ENCODE measurements at regions not wholly inside any gene's neighbourhood (a gene's known extent, or its start where the extent isn't known, plus 50 kb on each side); places are given as distances from the start of the nearest gene placed in this dataset.

DNA sequence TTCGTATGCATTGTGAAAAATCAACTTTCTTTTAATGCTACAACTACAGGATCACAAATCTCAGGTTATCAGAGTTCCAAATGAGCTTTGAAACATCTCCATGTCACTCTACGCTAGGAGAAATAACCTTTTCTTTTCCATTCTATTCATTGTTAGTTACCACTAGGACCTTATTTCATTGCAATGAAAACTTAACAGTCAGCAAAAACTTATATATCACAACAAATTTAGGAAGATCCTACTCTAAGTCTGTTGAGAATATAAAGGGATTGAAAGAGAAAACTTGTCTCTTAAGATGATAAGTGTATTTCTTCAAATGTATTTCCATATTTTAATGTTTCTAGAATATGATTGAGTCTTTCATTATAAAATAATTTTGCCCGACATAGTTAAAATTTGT, 539.1 kb downstream of the TMTC2 start:
- ChIA-PET POLR2A (no interaction called here), CTCF (no interaction called here)
- Mint-ChIP-seq H3K9me3 (peaks cover 9% of the 10 kb centered on the region), H3K36me3 (ENCODE audit: low read depth) (no peaks in the 10 kb centered on the region), H3K4me1 (no peaks in the 10 kb centered on the region), H3K27ac (no peak overlapping the region), H3K27me3 (no peaks in the 10 kb centered on the region), H3K4me3 (no peak overlapping the region)
- TF ChIP-seq, protein P1, sequence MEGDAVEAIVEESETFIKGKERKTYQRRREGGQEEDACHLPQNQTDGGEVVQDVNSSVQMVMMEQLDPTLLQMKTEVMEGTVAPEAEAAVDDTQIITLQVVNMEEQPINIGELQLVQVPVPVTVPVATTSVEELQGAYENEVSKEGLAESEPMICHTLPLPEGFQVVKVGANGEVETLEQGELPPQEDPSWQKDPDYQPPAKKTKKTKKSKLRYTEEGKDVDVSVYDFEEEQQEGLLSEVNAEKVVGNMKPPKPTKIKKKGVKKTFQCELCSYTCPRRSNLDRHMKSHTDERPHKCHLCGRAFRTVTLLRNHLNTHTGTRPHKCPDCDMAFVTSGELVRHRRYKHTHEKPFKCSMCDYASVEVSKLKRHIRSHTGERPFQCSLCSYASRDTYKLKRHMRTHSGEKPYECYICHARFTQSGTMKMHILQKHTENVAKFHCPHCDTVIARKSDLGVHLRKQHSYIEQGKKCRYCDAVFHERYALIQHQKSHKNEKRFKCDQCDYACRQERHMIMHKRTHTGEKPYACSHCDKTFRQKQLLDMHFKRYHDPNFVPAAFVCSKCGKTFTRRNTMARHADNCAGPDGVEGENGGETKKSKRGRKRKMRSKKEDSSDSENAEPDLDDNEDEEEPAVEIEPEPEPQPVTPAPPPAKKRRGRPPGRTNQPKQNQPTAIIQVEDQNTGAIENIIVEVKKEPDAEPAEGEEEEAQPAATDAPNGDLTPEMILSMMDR (IDR thresholded peaks at IDR 0.05), result no peak
- DNase-seq, result no peak
- intact Hi-C loops (cut with micrococcal nuclease), result no loop called here
- no peak for ATAC-seq (ENCODE audit: low read depth)

DNA sequence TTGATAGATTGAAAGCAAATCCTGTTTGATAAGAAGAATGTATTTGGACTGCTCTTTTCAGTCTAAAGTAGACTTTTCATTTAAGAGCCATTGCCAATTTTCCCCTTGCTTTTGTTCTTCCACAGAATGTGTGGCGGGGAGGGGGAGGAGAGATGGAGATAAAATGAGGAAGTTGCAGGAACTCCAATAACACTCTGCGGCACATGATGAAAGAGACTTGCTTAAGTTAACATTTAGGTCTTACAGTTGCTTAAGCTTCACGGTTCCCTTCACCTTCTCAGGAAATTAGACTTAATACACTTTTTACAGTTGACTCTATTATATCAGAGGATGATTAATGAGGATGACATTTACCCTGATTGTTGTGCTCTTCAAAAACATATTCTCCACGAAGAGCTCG, 537.3 kb downstream of the TMTC2 start:
- DNase-seq, result no peak
- H3K36me3 Mint-ChIP-seq (ENCODE audit: low read depth), result no peaks in the 10 kb centered on the region
- H3K9me3 Mint-ChIP-seq, result peaks cover 7% of the 10 kb centered on the region
- POLR2A ChIA-PET, result no interaction called here
- no peak overlapping the region for H3K27ac Mint-ChIP-seq
- no peak for ATAC-seq (ENCODE audit: low read depth)
- TF ChIP-seq, protein P1 (IDR thresholded peaks at IDR 0.05), result no peak
- H3K4me3 Mint-ChIP-seq, result no peak overlapping the region
- CTCF ChIA-PET, result no interaction called here
- no peaks in the 10 kb centered on the region for H3K4me1 Mint-ChIP-seq
- intact Hi-C loops (cut with micrococcal nuclease), result no loop called here
- H3K27me3 Mint-ChIP-seq, result no peaks in the 10 kb centered on the region

DNA sequence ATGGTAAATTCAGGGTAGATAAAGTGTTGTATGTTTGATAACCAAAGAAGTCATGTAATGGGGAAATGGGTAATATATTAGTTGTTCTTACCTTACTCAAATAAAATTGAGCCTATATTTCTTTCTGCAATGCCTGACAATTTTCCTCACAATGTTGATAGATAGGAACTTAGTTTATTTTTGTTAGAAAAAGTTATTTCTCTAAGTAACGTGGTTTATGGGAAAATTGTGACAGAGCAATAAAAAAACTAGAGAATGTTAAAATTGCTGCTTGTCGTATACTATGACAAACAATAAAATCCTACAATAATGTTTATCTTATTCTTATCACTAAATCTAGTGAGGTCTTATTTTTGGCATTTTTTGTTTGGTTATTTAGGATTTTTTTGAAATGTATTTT, 534.1 kb downstream of the TMTC2 start:
- no peaks in the 10 kb centered on the region for H3K4me1 Mint-ChIP-seq
- DNase-seq (no peak), ATAC-seq (ENCODE audit: low read depth) (no peak)
- TF ChIP-seq, protein P1 (IDR thresholded peaks at IDR 0.05), result no peak
- no peak overlapping the region for H3K4me3 Mint-ChIP-seq
- no peaks in the 10 kb centered on the region for H3K36me3 Mint-ChIP-seq (ENCODE audit: low read depth)
- H3K27ac Mint-ChIP-seq, result no peak overlapping the region
- POLR2A ChIA-PET, result no interaction called here
- H3K27me3 Mint-ChIP-seq, result no peaks in the 10 kb centered on the region
- H3K9me3 Mint-ChIP-seq, result no peaks in the 10 kb centered on the region
- CTCF ChIA-PET, result no interaction called here
- intact Hi-C loops (cut with micrococcal nuclease), result no loop called here

DNA sequence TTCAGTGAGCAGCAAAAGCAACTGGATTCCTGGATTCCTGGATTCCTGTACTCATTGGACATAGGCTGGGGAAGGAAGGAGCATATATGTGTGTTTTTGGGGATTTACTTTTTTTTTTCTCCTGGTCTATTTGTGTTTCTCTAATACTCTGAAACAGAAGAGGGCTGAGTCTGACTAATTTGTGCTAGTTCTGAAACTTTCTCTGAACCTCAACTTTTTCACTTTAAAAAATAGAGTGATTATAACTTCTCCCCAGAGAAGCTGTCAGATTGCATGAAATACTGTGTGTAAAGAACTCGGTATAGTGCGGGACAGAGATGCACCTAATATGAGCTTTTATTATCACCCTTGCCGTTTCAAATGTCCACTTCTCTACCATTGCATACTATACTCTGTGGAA, 529.5 kb downstream of the TMTC2 start:
- POLR2A ChIA-PET, result no interaction called here
- H3K4me1 Mint-ChIP-seq, result no peaks in the 10 kb centered on the region
- no peak for DNase-seq
- intact Hi-C loops (cut with micrococcal nuclease), result no loop called here
- H3K9me3 Mint-ChIP-seq, result no peaks in the 10 kb centered on the region
- no peak overlapping the region for H3K4me3 Mint-ChIP-seq
- CTCF ChIA-PET, result no interaction called here
- TF ChIP-seq, protein P1 (IDR thresholded peaks at IDR 0.05), result no peak
- no peak overlapping the region for H3K27ac Mint-ChIP-seq
- no peaks in the 10 kb centered on the region for H3K27me3 Mint-ChIP-seq
- ATAC-seq (ENCODE audit: low read depth), result no peak
- H3K36me3 Mint-ChIP-seq (ENCODE audit: low read depth), result no peaks in the 10 kb centered on the region

DNA sequence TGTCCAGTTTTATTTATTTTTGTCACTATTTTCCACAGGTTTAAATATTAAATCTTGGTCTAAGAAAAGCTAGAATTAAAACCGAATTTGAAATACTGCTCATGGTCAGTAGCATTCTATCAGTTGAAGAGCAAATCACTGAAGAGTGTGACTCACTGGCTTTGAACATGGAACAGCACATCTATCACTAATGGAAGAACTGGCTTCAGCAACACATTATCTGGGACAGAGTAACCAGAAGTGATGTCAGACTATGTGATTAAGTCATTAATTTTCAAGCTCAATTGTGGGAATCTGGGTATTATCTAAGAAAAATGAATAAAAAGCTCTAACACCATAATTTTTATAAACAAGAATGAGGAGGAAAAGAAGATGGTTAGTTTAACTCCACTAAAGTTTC, 527.5 kb downstream of the TMTC2 start:
- H3K9me3 Mint-ChIP-seq, result no peaks in the 10 kb centered on the region
- TF ChIP-seq, protein P1 (IDR thresholded peaks at IDR 0.05), result no peak
- intact Hi-C loops (cut with micrococcal nuclease), result no loop called here
- H3K27me3 Mint-ChIP-seq, result no peaks in the 10 kb centered on the region
- ATAC-seq (ENCODE audit: low read depth) (no peak), DNase-seq (no peak)
- H3K36me3 Mint-ChIP-seq (ENCODE audit: low read depth), result no peaks in the 10 kb centered on the region
- H3K4me1 Mint-ChIP-seq, result no peaks in the 10 kb centered on the region
- POLR2A ChIA-PET, result no interaction called here
- H3K4me3 Mint-ChIP-seq, result no peak overlapping the region
- CTCF ChIA-PET, result no interaction called here
- H3K27ac Mint-ChIP-seq, result no peak overlapping the region

Data from activated B cell treated with CpG ODN at 0.5 μM for 24 hours (primary cell).